GM12865 (cell line): ENCODE measurements at regions not wholly inside any gene's neighbourhood (a gene's known extent, or its start where the extent isn't known, plus 50 kb on each side); places are given as distances from the start of the nearest gene placed in this dataset.

Source experiments
- DNase-seq: peaks from one replicate; pipeline ENCODE4 v3.0.0; 2010; ENCODE audit warnings: low read depth
- H3K4me3 ChIP-seq: 2 replicates; pipeline ENCODE4 v1.5.1; 2011; ENCODE audit warnings: mild to moderate bottlenecking, low read depth, low read length, control low read depth
- CTCF ChIP-seq: IDR thresholded peaks from 2 replicates; pipeline ENCODE4 v1.5.1; 2011; ENCODE audit warnings: low read length, control low read depth, low read depth, inconsistent platforms; ENCODE audit not compliant: insufficient read depth; ENCODE audit errors: missing control alignments

GRCh38 chr3:10602769-10603768 lies 97.7 kb upstream of the ATP2B2 start:
- H3K4me3 ChIP-seq: no peak overlapping the region
- peak; percentile 66 for DNase-seq
- no peak for TF ChIP-seq CTCF

GRCh38 chr3:10609134-10609533 lies 103.7 kb upstream of the ATP2B2 start:
- TF ChIP-seq CTCF: no peak
- DNase-seq: no peak
- H3K4me3 ChIP-seq: no peak overlapping the region

- no peak for DNase-seq
- H3K4me3 ChIP-seq: no peak overlapping the region
- TF ChIP-seq CTCF: no peak
These were observed 108.8 kb upstream of the ATP2B2 start for GRCh38 chr3:10614168-10614567.

GRCh38 chr3:10615715-10616114 lies 110.3 kb upstream of the ATP2B2 start:
- H3K4me3 ChIP-seq: no peak overlapping the region
- no peak for DNase-seq
- no peak for TF ChIP-seq CTCF

GRCh38 chr3:10616321-10616720 lies 110.9 kb upstream of the ATP2B2 start:
- TF ChIP-seq CTCF: no peak
- no peak overlapping the region for H3K4me3 ChIP-seq
- DNase-seq: no peak

GRCh38 chr3:10619989-10620832 lies 114.8 kb upstream of the ATP2B2 start:
- no peak for TF ChIP-seq CTCF
- no peak for DNase-seq

More at GRCh38 chr3:10619989-10620832, 114.8 kb upstream of the ATP2B2 start:
- no peak overlapping the region for H3K4me3 ChIP-seq
